Activated CD4-positive, alpha-beta T cell treated with anti-CD3 and anti-CD28 coated beads, Interleukin-2, amount 50 U/mL, for 1 hour (primary cell): ENCODE measurements at regions not wholly inside any gene's neighbourhood (a gene's known extent, or its start where the extent isn't known, plus 50 kb on each side); places are given as distances from the start of the nearest gene placed in this dataset.

ENCODE experiments used
- DNase-seq: peaks from one replicate; pipeline ENCODE4 v3.0.0-alpha.2; 2020

DNA sequence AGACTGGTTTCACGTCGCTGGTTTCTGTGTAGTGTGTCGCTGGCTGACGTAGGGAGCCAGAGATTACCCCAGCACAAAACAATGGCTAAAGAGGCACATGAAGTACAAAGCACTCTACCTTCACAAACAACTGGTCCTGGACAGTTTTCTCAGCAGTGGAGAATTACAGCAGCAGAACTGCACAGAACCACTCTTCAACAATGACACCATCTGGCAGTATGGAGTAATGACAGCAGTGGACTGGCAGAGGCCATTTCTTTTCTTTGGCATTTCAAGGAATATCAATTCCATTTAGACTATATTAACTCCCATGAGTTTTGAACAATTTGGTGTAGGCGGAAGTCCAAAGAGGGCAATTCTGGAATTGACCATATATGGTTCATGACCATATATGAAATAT, 1074.1 kb downstream of the AACS start:
- no peak for DNase-seq

DNA sequence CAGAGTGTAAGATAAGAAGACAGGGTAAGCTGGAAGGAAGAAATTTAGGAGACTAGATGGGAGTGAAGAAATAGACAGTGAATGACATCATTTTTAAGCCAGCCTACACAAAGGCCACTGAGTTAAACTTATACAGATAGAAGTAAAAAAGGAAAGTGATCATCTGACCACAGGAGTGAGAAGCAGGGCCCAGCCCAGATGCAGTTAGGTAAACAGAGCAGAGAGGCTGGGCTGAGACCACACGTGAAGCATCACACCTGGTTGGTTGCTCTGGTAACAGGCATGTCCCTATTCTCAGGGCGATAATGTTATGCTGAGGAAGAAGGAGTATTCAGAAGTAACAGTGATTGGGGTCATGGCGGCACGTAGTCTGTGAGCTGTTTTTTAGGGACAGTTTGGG, 1079.4 kb downstream of the AACS start:
- no peak for DNase-seq

DNA sequence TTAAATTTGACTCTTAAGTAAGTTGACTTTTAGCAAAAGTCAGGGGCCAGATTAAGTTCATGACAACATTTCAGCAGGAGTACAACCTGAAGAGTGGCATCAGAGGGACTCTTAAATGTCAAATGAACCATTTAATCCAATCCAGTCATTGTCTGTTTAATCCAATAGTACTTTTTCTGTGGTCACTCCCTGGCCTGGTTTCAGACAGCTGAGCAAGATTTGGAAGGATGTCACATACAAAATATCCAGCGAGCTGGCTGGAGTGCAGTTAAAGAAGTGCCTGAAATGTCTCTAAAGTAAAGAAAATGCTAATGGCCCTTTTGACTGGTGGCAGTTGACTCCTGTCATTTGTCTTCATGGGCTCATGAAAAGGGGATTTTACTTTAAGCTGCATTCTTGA, 1082.1 kb downstream of the AACS start:
- DNase-seq = no peak

DNA sequence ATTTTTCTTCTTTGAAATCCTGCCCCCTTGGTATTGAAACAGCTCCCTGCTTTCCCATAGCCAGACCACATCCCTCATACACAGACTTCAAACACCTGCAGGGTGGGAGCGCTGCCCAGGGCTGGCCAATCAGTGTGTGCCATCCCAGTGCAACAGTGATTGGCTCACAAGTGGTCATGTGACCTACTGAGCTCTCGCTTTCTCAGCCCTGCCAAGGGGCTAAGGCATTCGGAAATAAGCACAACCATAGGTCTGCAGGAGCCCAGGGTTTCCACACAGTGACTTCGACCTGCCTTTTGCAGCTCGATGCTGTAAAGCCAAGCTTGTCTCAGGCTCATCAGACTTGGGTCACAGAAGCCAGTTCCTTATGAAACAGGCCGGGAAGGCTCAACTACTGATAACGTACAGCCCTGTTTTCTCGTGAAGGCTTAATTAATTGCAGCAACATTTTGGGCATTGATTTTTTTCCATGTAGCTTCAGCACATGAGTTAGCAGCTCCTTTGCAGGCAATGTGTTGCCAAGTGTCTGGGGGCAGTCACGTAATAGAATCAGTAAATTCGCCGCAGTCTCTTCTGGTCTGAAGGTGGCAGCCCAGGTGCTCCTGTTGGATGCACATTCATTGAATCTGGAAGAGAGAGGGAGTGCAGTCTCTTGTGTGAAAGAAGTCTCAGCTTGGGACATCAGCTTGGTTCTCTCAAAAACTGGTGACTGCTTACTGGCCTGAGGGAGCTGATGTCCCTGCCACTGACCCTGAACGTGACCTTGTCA, 1091.8 kb downstream of the AACS start:
- DNase-seq = no peak

DNA sequence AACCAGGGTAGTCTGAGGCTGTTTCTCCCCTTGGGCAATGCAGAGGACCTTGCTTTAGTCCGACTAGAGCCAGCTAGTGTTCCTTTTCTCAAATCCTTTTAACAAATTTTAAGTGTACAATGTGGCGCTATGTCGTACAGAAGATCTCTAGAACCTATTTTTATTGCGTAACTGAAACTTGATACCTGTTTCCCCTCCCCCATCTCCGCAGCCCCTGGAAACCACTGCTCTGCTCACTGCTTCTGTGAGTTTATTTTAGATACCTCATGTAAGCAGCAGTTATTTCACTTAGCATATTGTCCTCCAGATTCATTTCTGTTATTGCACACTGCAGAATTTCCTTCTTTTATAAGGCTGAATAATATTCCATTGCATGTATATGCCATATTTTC, 1092.3 kb downstream of the AACS start:
- DNase-seq = no peak

DNA sequence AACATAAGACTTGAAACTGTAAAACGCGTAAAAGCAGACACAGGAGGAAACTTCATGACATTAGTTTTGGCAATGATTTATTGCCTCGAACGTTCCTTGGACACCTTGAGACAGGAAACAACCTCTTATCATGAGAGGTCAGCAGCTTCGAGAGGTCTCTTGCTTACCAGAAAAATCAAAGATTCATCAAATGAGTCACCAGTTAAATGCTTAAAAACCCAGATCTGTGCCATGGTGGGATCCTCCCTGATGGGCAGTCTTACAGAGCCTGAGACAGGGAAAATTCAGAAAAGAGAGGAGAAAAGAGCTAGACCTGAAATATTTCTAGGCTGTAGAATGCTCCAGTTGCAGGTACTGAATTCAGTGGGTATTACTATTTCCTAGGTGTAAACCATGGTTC, 1093.9 kb downstream of the AACS start:
- no peak for DNase-seq

DNA sequence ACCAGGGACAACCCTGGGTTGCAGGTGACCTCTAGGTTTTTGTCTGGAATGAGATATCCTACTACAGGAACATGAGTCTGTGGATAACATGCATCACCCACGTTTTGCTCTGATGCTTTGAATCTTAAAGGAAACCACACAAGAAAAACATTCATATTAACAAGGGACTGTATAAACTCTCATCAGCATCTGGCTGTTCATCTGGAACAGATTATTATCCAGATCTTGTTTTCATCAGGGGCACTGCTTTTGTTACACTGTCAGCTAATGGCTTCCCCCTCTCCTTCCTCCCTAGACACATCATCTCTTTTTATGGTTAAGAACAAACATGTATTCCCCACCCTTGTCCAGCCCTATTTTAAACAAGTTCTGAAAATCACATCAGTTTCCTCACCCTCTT, 1095.7 kb downstream of the AACS start:
- no peak for DNase-seq

DNA sequence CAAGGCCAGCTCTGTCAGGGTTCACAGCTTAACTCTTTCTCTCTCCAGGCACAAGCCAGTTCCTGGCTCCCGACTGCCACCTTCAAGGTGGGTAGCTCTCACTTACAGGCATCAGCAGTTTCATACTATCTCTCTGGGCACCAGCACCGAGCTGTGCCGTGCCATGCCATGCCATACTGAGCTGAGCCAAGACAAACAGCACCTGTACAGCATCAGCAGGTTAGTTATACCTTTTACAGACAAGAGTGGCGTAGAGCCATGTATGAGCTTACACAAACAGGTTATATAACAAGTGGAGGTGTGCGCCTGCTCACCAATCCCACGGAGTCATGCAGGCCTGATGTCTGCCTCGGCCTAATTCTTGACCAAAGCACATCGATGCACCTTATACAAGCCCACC, 1098.7 kb downstream of the AACS start:
- no peak for DNase-seq

DNA sequence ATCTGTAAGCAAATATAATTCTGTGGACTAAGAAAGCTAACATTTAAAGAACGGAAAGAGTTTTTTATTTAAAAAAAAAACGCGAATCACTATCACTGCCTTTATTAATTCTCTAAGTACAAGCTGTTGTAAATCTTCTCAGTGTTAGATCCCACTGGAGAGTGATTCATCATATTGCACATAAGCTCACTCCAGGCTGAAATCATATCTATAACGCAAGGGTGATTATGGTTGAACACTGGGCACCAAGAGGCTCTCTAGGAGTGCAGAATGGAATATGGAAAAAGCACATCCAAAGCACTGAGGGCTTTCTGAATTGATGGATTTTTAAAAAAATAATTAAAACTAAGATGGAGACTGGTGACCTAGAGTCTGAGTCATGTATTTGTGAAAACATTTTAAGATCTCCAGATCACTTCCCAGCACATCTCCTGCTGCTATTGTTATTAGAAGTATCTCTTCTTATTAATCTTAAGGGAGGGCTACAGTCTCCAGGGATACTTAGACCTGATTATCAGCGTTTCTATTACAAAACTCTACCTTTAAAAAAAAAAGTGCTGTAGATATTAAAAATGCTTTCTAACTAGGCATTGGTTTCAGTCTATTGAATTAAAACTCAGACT, 1106.8 kb downstream of the AACS start:
- no peak for DNase-seq

DNA sequence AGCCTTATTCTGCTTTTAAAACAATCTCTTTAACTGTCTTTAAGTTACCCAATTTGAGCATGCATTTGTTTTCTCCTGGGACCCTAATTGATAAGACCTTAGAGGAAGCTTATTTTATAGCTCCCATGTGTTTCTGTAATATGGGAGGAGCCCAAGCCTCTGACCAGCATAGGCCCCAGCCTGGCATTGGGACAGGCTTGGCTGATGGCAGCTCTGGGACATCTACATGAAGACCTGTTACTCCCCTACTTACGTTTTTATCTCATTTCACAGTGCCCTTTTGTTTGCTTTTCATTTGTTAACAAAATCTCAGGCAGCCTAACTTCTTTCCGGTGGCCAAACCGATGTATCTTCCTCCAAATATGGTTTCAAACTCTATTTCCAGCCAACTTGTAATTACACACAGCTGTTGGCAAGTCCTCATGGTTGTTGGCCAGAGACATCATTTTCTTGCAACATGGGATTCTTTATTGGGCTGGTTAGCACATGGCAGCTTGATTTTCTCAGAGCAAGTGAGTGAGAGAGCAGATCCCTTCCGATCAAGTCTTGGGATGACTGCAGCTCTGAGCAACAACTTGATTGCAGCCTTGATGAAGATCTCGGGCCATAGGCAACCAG, 1117.5 kb downstream of the AACS start:
- no peak for DNase-seq

DNA sequence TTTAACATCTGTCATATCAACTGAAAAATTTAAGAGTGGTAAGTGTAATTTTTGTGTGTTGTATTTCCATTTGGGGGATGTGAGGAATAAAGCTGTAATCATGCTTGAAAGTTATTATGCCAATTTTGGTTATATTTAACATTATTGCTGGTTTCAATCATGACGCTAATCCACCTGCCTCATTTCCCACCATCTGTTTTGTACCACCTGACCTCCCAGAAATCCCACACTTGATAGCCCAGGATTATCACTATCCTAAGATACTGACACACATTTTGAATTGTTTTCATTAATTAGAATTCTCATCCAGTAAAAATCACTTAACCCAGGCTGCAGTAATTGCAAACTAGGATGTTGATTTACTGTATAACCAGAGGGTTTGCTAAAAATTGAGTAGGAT, 1119.8 kb downstream of the AACS start:
- no peak for DNase-seq

DNA sequence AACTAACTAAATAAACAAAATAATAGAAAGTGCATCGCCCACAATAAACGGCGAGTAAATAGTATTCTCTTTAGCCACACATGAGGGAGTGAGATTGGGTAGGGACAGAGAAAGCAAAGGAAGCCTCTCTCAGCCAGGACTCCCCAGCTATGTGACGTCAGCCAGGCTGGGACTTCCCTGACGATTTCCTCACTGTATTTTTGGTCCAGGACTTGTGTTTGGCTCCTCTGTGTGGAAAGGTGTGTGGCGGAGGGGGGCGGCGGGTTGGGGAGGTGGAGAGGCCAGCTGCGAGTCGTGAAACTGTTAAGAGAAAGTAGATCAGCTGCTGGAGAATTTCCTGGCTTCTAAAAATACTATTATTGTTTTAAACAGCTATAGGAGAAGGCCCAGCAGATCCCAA, 1124.6 kb downstream of the AACS start:
- DNase-seq = no peak

DNA sequence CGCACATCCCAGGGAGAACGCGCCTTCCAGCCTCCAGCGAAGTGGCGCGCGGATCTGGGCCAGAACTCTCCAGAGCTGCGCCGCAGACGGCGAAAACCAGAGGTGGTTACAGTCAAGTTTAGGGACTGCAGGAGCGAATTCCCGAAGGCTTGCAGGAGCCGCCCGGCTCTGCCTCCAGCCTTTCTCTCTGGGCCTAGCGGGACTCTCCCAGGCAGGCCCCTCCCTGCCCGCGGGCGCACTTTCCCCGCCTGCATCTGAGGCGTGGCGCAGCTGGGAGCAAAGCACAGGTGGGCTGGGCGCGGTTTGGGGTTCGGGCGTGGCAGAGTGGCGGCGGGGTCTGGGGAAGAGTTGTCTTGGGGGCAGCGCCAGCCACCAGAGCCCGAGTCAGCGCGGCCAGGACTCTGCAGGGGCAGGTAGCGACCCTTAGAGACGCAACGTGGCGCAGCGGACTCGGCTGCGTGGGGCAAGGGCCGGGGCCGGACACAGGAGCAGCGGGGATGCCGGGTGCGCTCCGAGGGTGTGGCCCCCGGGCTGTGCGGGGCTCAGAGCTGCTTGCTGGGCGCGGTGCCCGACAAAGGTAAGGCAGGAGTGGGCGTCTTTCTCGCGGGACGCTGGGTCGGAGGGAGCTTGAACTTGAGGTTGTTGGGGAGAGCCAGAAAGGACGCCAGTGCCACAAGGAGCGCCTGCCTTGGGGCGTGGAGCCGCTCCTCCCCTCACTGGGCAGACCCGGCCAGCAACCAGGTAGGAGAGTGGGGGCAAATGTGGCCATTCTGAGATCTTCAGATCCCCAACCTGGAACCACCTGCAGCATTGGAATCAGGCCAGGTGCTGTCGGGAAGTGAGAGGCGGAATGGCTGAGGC, 1126.0 kb downstream of the AACS start:
- DNase-seq = no peak

DNA sequence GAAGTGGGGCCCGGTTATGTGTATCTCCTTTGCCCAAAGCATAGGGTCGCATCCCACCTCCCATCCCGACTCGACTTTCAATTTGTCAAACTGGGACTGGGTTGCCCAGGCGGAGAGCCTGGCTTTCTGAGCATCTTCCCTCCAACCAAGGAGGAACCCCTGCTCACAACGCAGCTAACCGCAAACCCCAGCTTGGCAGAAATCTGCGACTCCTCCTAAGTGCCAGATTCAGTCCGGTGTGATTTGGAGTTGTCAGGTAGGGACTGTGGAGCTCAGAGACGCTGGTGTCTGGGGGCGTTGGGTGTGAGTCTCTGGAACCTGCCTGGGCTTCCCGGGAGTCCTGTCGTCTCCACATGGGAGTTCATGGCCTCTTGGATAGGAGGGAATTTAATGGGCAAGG, 1126.7 kb downstream of the AACS start:
- no peak for DNase-seq

DNA sequence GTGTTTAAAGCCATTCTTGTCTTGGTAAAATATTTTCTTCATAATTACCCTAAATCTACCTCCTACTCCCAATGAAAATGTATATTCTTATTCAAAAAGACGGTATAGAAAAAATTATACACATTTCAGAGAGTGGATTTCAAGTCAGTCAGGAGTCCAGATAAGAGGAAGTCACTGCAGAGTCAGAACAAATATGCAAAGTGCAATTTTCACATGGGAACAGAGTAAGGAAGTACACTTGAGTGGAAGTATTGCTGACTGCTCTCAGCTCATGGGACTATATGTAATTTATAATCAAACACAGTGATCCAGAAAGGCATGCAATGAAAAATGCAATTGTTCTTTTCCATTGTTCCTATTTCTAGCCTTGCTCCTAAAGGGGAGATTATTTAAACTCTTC, 1128.0 kb downstream of the AACS start:
- no peak for DNase-seq

DNA sequence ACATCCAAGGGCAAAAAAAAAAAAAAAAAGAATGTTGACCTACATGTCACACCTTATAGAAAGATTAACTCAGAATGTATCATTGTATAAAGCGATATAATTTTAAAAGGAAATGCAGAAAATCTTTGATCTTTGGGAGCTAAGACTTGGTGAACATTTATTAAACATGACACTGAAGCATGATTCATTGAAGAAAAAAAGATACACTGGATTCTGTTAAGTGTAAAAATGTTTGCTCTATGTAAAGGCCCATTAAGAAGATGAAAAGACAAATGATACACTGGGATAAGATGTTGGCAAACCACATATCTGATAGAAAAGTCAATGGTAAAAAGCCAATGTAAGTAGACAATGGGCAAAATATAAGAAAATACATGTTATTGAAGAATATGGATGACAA, 1131.0 kb downstream of the AACS start:
- no peak for DNase-seq

DNA sequence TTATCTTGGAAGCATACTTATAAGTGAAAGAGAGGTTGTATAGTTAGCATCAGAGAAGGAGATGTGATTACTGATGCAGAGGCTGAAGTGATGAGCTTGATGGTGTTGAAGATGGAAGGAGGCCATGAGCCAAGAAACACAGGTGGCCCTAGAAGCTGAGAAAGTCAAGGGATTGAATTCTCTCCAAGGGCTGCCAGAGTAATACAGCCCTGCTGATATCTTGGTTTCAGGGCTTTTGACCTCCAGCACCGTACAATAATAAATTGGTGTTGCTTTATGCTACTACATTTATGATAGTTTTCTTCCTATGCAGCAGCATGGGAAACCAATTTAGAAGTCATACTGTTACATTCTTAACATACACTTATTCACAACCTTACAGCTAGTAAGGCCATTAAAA, 1133.3 kb downstream of the AACS start:
- no peak for DNase-seq

DNA sequence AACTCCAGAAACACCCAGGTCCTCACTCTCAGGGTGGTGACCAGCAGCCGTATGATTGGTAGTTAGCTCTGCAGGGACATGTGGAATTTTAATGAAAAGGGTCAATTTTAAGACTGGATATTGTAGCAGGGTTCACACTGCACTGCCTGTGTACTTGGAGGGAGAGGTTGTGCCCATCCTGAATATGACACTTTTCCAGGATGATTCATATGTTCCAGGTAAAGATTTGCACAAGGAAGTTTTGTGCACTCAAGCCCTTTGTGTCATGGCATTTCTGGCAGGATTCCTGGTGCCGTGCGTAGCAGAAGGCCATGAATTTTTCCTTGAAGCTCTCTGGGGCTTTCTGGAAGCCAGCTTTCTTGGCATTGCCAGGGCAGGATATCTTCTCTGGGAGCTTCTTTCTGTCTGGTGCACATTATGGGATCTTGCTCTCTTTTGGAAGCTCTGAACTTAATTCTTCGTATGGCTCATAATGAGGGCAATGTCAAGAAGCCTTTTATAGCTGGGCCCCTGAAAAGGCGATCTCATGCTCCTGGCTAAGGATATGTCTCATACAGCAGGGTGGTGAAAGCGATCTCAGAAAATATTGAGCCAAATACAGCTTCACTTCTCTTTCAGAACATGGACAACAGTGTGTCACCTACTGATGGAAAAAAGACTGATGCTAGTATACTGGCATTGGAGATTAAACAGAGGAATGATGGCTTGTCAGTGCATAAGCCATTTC, 1133.9 kb downstream of the AACS start:
- DNase-seq = no peak

DNA sequence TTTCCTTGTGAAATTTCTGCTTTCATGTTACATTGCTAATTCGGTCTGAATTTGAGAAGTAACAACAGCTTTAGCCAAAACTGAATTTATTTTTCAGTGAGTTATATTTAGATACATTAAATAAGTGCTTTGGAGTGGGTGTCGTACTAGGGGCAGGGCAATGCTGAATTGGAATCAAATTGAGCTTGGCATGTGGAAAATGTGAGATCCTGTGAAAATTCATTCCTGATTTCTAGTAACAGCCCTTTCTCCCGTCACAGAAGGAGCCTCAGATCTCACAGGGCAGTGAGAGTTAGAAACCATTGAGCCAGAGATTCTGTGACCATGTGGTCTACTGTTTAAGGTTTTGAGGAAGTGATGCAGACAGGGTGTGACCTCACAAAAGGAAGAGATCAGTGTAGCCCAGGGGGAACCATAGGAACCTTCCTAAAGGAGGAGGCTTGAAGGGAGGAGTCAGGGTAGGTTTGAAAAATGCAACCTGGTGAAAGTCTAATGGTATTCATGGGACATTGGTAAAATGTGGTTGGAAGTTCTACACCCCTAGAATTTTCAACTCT, 1136.8 kb downstream of the AACS start:
- DNase-seq = no peak

DNA sequence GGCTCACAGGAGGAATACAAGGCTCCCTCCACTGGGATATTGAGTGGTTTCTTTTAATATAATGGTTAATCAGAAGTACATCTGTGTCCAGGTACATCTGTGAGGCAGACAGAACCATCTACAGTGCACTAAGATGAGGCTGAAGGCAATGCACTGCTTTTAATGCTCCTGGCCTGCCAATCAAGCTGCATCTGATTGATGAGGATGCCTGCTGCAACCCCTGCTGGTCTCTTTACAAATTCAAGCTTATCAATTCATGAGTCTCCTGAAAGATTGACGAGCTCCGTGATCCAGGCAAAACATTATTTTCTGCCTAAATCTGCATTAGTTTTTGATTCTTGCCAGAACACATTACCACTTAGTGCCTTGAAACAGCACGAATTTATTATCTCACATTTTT, 1139.1 kb downstream of the AACS start:
- DNase-seq = no peak

DNA sequence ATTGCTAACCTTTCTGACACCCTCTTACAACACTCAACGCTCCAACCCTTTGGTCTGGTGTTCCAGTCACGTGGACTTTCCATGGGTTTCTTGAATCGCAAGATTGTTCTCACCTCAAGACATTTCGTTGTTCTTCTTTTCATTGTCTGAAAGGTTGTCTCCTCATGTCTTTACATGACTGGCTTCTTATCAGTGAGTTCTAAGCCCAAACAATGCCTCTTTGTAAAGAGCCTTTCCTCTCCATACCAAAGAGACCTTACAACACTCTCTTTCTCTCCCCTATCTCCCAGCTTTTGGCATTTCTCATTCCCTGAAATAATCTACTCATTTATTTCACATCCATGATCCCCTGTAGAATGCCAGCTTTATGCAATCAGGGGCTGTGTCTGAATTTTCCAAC, 1144.8 kb downstream of the AACS start:
- DNase-seq = no peak

DNA sequence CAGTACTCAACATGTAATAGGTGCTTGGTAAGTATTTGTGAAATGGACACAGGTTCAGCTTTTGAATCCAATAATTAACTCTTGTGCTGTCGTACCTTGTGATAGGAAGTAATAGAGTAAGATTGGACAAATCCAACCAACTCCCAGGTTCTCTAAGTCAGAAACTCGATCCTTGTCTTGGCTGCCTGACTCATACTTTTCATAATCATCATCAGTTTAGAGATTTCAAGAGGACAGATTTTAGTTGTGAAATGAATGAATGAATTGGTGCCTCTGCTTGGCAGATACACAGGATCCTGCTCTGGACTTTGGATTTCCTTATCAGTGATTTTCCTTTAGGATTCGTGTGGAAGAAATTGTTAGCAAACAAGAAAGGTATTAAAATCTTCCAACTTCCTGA, 1145.2 kb downstream of the AACS start:
- DNase-seq = no peak

DNA sequence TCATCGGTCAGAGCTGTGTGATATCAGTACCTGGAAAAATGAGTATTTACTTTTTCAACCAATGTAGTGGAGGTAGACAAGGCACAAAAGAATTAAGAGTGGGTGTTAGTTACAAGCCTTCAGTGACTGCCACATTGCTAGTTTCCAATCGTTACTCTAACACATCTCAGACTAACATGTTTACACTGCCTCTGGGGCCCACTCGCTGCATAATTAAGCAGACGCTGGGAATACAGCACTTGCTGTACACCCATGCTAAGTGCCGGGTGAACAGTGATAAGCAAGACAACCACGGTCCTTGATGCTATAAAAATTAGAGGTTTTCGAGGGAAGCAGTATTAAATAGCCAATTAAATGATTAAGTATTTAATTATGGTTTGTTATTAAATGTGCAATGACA, 1147.6 kb downstream of the AACS start:
- DNase-seq = no peak
